ENCODE measurements at regions not wholly inside any gene's neighbourhood (a gene's known extent, or its start where the extent isn't known, plus 50 kb on each side); places are given as distances from the start of the nearest gene placed in this dataset.

GRCh38 chr5:135161221-135161620 lies 127.2 kb upstream of the PITX1 start:
- DNase-seq: no peak
- no peak overlapping the region for H3K27ac ChIP-seq
- intact Hi-C loops (cut with DNase I; ENCODE audit: low total_unique reads): no loop called here
- WGBS, 2 donors: 84% methylated on average over 1 of the region's 1 CpG
- TF ChIP-seq POLR2A (IDR thresholded peaks at IDR 0.05) (no peak), CTCF (IDR thresholded peaks at IDR 0.05) (no peak)
- H3K36me3 ChIP-seq (ENCODE audit: low read depth, missing control alignments): no peaks in the 10 kb centered on the region
- H3K4me3 ChIP-seq: no peak overlapping the region
- no peaks in the 10 kb centered on the region for H3K27me3 ChIP-seq
- H3K9me3 ChIP-seq: no peaks in the 10 kb centered on the region
- peaks cover 3% of the 10 kb centered on the region for H3K4me1 ChIP-seq

DNA sequence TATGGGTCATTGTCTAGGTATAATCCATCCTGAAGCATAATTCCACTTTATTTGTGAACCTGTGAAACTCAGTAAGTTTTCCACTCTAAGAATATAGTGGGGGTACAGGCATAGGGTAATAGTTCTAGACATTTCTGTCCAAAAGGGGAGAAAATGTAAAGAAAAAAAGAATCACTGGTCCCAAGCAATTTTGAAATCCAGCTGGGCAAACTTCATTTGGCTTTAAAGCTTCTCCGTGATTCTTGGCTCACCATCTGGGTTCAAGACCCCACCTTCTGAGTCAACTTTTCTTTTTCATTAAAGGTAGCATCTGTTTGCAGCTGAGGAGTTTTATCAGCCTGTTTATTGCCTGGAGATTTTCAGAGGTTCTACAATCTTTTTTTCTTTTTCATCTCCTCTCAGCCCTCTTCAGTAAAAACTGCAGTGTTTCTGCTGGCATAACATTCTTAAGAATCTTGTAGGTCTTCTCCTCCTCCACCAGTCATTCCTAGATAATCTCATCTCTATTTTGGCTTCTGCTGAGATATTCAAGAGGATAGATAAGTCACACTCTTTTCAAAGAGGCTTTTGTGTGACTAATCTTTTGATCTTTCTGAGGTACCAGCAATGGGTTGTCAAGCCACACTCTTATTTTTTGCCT lies 126.1 kb upstream of the PITX1 start:
- peaks cover 3% of the 10 kb centered on the region for H3K4me1 ChIP-seq
- no peak overlapping the region for H3K4me3 ChIP-seq
- TF ChIP-seq CTCF (IDR thresholded peaks at IDR 0.05) (no peak), POLR2A (IDR thresholded peaks at IDR 0.05) (no peak)
- H3K9me3 ChIP-seq: no peaks in the 10 kb centered on the region
- H3K36me3 ChIP-seq (ENCODE audit: low read depth, missing control alignments): no peaks in the 10 kb centered on the region
- intact Hi-C loops (cut with DNase I; ENCODE audit: low total_unique reads): no loop called here
- no peak for DNase-seq
- H3K27ac ChIP-seq: no peak overlapping the region
- no peaks in the 10 kb centered on the region for H3K27me3 ChIP-seq
- 73 to 78% methylated on average over 1 of the region's 1 CpG for WGBS, 2 donors

DNA sequence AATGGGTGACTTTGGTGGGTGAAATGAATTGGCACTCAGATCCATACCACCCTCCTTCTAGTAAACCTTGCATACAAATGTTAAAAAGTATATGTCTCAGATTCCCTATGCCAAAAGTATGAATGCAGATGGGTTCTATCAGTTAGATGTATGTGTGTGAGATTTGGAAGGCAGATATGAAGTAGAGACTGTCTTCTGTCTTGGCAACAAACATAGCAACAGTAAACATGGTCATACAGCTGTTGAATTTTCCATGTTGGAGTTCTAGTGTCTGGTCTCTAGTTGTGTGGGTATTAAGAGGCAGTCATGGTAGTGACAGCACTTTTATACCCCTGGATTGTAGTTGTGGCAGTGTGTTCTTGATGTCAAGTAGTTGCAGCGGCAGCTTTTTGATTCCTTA lies 125.6 kb upstream of the PITX1 start:
- no peaks in the 10 kb centered on the region for H3K9me3 ChIP-seq
- 93 to 96% methylated on average over 1 of the region's 1 CpG for WGBS, 2 donors
- DNase-seq: no peak
- no peak overlapping the region for H3K27ac ChIP-seq
- no peak for TF ChIP-seq CTCF (IDR thresholded peaks at IDR 0.05)
- TF ChIP-seq POLR2A (IDR thresholded peaks at IDR 0.05): no peak
- no peak overlapping the region for H3K4me3 ChIP-seq
- intact Hi-C loops (cut with DNase I; ENCODE audit: low total_unique reads): no loop called here
- peaks cover 3% of the 10 kb centered on the region for H3K4me1 ChIP-seq
- H3K27me3 ChIP-seq: no peaks in the 10 kb centered on the region
- no peaks in the 10 kb centered on the region for H3K36me3 ChIP-seq (ENCODE audit: low read depth, missing control alignments)

DNA sequence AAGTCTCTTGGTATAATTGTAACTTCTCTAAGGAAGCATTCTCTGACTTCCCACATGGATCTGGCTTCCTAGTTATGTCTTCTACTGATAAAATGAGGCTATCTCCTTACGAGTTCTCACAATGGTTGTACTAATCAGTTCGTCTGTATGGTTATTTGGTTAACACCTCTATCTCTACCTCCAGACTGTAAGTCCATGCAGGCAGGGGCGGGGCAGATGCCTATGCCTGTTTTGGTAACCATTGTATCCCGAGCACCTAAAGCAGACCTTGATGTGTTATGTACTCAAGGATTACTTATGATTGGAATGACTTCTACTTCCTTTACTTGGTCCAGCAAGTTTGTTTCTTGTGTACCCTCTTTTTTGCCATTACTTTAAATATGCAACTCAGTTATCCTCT lies 125.0 kb upstream of the PITX1 start:
- WGBS, 2 donors: 79 to 87% methylated on average over 4 of the region's 4 CpGs

More for the DNA sequence above, 125.0 kb upstream of the PITX1 start:
- intact Hi-C loops (cut with DNase I; ENCODE audit: low total_unique reads): no loop called here
- Histone ChIP-seq H3K27me3 (no peaks in the 10 kb centered on the region), H3K27ac (no peak overlapping the region), H3K4me1 (peaks cover 3% of the 10 kb centered on the region), H3K4me3 (no peak overlapping the region), H3K9me3 (no peaks in the 10 kb centered on the region), H3K36me3 (ENCODE audit: low read depth, missing control alignments) (no peaks in the 10 kb centered on the region)
- TF ChIP-seq CTCF (IDR thresholded peaks at IDR 0.05) (no peak), POLR2A (IDR thresholded peaks at IDR 0.05) (no peak)
- no peak for DNase-seq

Data from testis (tissue), 2 donors.